ENCODE measurements at regions not wholly inside any gene's neighbourhood (a gene's known extent, or its start where the extent isn't known, plus 50 kb on each side); places are given as distances from the start of the nearest gene placed in this dataset.

GRCh38 chr9:25421560-25421959 lies 256.7 kb downstream of the TUSC1 start:
- TF ChIP-seq CTCF (IDR thresholded peaks at IDR 0.05) (no peak), POLR2A (IDR thresholded peaks at IDR 0.05) (no peak)
